NCI-H748 (cell line): ENCODE measurements at regions not wholly inside any gene's neighbourhood (a gene's known extent, or its start where the extent isn't known, plus 50 kb on each side); places are given as distances from the start of the nearest gene placed in this dataset.
A peak's percentile ranks its signal among the peaks of the same experiment; 100 is the strongest.
"Not testable (repeated sequence)": the region's sequence is repeated elsewhere in the genome, so short reads cannot be mapped to it uniquely, and the experiment has no call there.

Experiments used
- DNase-seq: peaks from one replicate; lab custom pipeline; 2025; ENCODE audit not compliant: unreplicated experiment; lab: John Stamatoyannopoulos, UW

- peak; percentile 7 for DNase-seq
Observed at GRCh38 chr10:120188950-120189349, 268.1 kb upstream of the PLPP4 start.

- DNase-seq = no peak
Observed at GRCh38 chr10:120195984-120196712, 260.9 kb upstream of the PLPP4 start.

GRCh38 chr10:120204877-120205276, 252.2 kb upstream of the PLPP4 start:
- DNase-seq = no peak

GRCh38 chr10:120205368-120206018, 251.5 kb upstream of the PLPP4 start:
- no peak for DNase-seq

GRCh38 chr10:120208488-120208887, 248.5 kb upstream of the PLPP4 start:
- peak; percentile 82 for DNase-seq

- DNase-seq = peak; percentile 64
Observed at GRCh38 chr10:120209124-120209762, 247.8 kb upstream of the PLPP4 start.

- DNase-seq = no peak
Observed at GRCh38 chr10:120212275-120212674, 244.8 kb upstream of the PLPP4 start.

- not testable (repeated sequence) for DNase-seq
Observed at GRCh38 chr10:120213283-120213682, 243.7 kb upstream of the PLPP4 start.

- DNase-seq = no peak
Observed at GRCh38 chr10:120217736-120218135, 239.3 kb upstream of the PLPP4 start.

GRCh38 chr10:120221873-120222485, 235.0 kb upstream of the PLPP4 start:
- peak; percentile 65 for DNase-seq

- DNase-seq = no peak
Observed at GRCh38 chr10:120229641-120230040, 227.4 kb upstream of the PLPP4 start.

GRCh38 chr10:120239695-120240094, 217.3 kb upstream of the PLPP4 start:
- peak; percentile 15 for DNase-seq

- no peak for DNase-seq
Observed at GRCh38 chr10:120251821-120252442, 205.1 kb upstream of the PLPP4 start.

GRCh38 chr10:120253131-120253530, 203.9 kb upstream of the PLPP4 start:
- no peak for DNase-seq

- no peak for DNase-seq
Observed at GRCh38 chr10:120260456-120260855, 196.6 kb upstream of the PLPP4 start.

GRCh38 chr10:120262857-120263547, 194.0 kb upstream of the PLPP4 start:
- DNase-seq = no peak

- no peak for DNase-seq
Observed at GRCh38 chr10:120266022-120266421, 191.0 kb upstream of the PLPP4 start.

- no peak for DNase-seq
Observed at GRCh38 chr10:120270906-120271305, 186.1 kb upstream of the PLPP4 start.

- no peak for DNase-seq
Observed at GRCh38 chr10:120271696-120272095, 185.3 kb upstream of the PLPP4 start.

GRCh38 chr10:120272350-120272749, 184.7 kb upstream of the PLPP4 start:
- no peak for DNase-seq

GRCh38 chr10:120278069-120278468, 179.0 kb upstream of the PLPP4 start:
- no peak for DNase-seq
